OCI-LY3 (cell line): ENCODE measurements at regions not wholly inside any gene's neighbourhood (a gene's known extent, or its start where the extent isn't known, plus 50 kb on each side); places are given as distances from the start of the nearest gene placed in this dataset.
A peak's percentile ranks its signal among the peaks of the same experiment; 100 is the strongest.

Source experiments
- H2AFZ ChIP-seq: fragments of 200-600, 300-600 bp; shearing (Covaris generic); 2 replicates; pipeline ENCODE4 v1.6.0; 2014; ENCODE audit warnings: antibody characterized with exemption, low read depth, low read length
- H3K27ac ChIP-seq: fragments of 200-600, 300-600 bp; sonication (generic); 2 replicates; pipeline ENCODE4 v1.5.1; 2014; ENCODE audit warnings: mild to moderate bottlenecking, low read length, moderate library complexity, mixed read lengths
- H3K27me3 ChIP-seq: fragments of 200-600, 300-600 bp; sonication (generic); 2 replicates; pipeline ENCODE4 v1.6.1; 2014; ENCODE audit warnings: low read depth, low read length, mixed read lengths
- H3K36me3 ChIP-seq: fragments of 200-600, 300-600 bp; sonication (generic); replicated peaks from 2 replicates; pipeline ENCODE3; 2014; ENCODE audit warnings: low read depth, low read length, mixed read lengths
- H3K4me1 ChIP-seq: fragments of 300-600, 200-600 bp; sonication (generic); 2 replicates; pipeline ENCODE4 v1.6.1; 2014; ENCODE audit warnings: low read length, mixed read lengths
- H3K4me2 ChIP-seq: fragments of 200-600, 300-600 bp; sonication (generic); 2 replicates; pipeline ENCODE4 v1.6.1; 2014; ENCODE audit warnings: low read length, mixed read lengths
- H3K4me3 ChIP-seq: fragments of 300-600, 200-600 bp; sonication (generic); 2 replicates; pipeline ENCODE4 v1.5.1; 2014; ENCODE audit warnings: antibody characterized with exemption, mild to moderate bottlenecking, low read length, moderate library complexity
- H3K79me2 ChIP-seq: fragments of 300-600, 200-600 bp; shearing (Covaris generic); 2 replicates; pipeline ENCODE4 v1.6.1; 2014; ENCODE audit warnings: mild to moderate bottlenecking, low read length, mixed read lengths
- H3K9ac ChIP-seq: fragments of 300-600, 200-600 bp; shearing (Covaris generic); 2 replicates; pipeline ENCODE4 v1.6.0; 2014; ENCODE audit warnings: mild to moderate bottlenecking, low read length, moderate library complexity
- H3K9me3 ChIP-seq: fragments of 200-600, 300-600 bp; shearing (Covaris generic); 2 replicates; pipeline ENCODE4 v1.6.1; 2014; ENCODE audit warnings: low read length, mixed read lengths; ENCODE audit not compliant: insufficient read depth
- H4K20me1 ChIP-seq: fragments of 200-600, 300-600 bp; sonication (generic); 2 replicates; pipeline ENCODE4 v1.6.1; 2016; ENCODE audit warnings: low read length, mixed read lengths; ENCODE audit not compliant: insufficient read depth
- EZH2phosphoT487 ChIP-seq: fragments of 200-600 bp; shearing (Covaris generic); IDR thresholded peaks from 2 replicates; pipeline ENCODE4 v1.6.1; 2018; ENCODE audit warnings: antibody characterized with exemption, mixed run types, low read depth
- TF ChIP-seq, protein P1 (sequence below): fragments of 200-600, 300-600 bp; sonication (generic); IDR thresholded peaks from 2 replicates; pipeline ENCODE4 v1.5.1; 2014; ENCODE audit warnings: antibody characterized with exemption, low read length, low read depth

DNA sequence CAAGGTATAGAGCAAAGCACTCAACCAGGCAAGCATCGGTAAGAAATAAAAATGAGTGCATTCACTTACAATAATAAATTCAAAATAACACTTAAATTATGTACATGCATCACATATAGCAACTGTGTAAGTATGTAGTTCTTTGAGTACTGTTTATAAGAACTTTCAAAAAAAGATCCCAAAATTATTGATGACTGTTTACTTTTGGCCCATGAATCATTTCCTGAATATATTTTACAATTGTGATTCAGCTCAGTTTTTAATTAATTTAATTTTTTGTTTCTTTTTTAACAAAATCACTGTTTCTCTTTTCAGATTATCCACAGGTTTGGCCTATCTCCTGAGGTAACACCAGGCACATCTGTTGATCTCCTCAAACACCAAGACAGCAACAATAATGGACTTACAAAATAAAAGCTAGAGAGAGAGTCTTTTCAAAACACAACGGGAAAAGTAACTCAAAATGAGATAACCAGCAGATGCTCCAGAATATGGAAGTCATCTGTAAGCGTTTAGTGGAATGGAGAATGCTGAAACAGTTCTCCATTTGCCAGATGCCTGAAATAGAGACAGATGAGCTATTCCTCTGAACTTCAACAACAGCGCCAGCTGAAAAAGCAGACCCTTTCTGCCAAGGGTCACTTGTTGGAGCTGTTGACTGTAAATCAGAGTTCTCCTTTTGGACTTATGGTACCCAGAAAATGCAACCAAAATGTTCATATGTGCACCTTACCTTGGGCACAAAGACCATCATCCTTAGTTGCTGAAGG is 348.6 kb upstream of the RGMB start:
- no peak overlapping the region for H2AFZ ChIP-seq
- peaks cover 9% of the 10 kb centered on the region; the same call in 1 of the 2 replicates for H3K27me3 ChIP-seq
- TF ChIP-seq, protein P1, sequence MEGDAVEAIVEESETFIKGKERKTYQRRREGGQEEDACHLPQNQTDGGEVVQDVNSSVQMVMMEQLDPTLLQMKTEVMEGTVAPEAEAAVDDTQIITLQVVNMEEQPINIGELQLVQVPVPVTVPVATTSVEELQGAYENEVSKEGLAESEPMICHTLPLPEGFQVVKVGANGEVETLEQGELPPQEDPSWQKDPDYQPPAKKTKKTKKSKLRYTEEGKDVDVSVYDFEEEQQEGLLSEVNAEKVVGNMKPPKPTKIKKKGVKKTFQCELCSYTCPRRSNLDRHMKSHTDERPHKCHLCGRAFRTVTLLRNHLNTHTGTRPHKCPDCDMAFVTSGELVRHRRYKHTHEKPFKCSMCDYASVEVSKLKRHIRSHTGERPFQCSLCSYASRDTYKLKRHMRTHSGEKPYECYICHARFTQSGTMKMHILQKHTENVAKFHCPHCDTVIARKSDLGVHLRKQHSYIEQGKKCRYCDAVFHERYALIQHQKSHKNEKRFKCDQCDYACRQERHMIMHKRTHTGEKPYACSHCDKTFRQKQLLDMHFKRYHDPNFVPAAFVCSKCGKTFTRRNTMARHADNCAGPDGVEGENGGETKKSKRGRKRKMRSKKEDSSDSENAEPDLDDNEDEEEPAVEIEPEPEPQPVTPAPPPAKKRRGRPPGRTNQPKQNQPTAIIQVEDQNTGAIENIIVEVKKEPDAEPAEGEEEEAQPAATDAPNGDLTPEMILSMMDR, result no peak
- TF ChIP-seq EZH2phosphoT487, result no peak
- H3K27ac ChIP-seq, result no peak overlapping the region
- H3K9me3 ChIP-seq, result no peaks in the 10 kb centered on the region
- H3K4me1 ChIP-seq, result peaks cover 6% of the 10 kb centered on the region
- H3K79me2 ChIP-seq, result no peaks in the 10 kb centered on the region
- no peaks in the 10 kb centered on the region for H3K36me3 ChIP-seq
- H3K4me2 ChIP-seq, result no peak overlapping the region
- H3K9ac ChIP-seq, result no peak overlapping the region
- H4K20me1 ChIP-seq, result no peaks in the 10 kb centered on the region
- no peak overlapping the region for H3K4me3 ChIP-seq

- Histone ChIP-seq H3K27ac (no peak overlapping the region), H3K4me2 (no peak overlapping the region), H3K4me3 (no peak overlapping the region), H4K20me1 (no peaks in the 10 kb centered on the region), H3K9ac (no peak overlapping the region), H3K4me1 (peaks cover 6% of the 10 kb centered on the region), H3K79me2 (no peaks in the 10 kb centered on the region), H3K36me3 (no peaks in the 10 kb centered on the region), H3K9me3 (no peaks in the 10 kb centered on the region), H3K27me3 (peaks cover 9% of the 10 kb centered on the region; the same call in 1 of the 2 replicates), H2AFZ (no peak overlapping the region)
- TF ChIP-seq, protein P1, result no peak
These were observed 347.8 kb upstream of the RGMB start for GRCh38 chr5:98425640-98426039.

GRCh38 chr5:98428806-98429205 is 344.7 kb upstream of the RGMB start:
- H3K4me2 ChIP-seq, result peak overlapping the region; percentile 40
- peaks cover 9% of the 10 kb centered on the region; the same call in 1 of the 2 replicates for H3K27me3 ChIP-seq
- H3K36me3 ChIP-seq, result no peaks in the 10 kb centered on the region
- H2AFZ ChIP-seq, result no peak overlapping the region
- no peaks in the 10 kb centered on the region for H4K20me1 ChIP-seq
- no peak overlapping the region for H3K4me3 ChIP-seq
- no peak for TF ChIP-seq EZH2phosphoT487
- TF ChIP-seq, protein P1, result no peak
- no peak overlapping the region for H3K9ac ChIP-seq
- H3K27ac ChIP-seq, result no peak overlapping the region
- H3K79me2 ChIP-seq, result no peaks in the 10 kb centered on the region
- H3K9me3 ChIP-seq, result no peaks in the 10 kb centered on the region
- H3K4me1 ChIP-seq, result peaks cover 6% of the 10 kb centered on the region

- Histone ChIP-seq H3K4me2 (no peak overlapping the region), H3K9me3 (no peaks in the 10 kb centered on the region), H3K36me3 (no peaks in the 10 kb centered on the region), H2AFZ (no peak overlapping the region), H3K9ac (no peak overlapping the region), H3K4me1 (peaks cover 6% of the 10 kb centered on the region), H3K27me3 (peaks cover 8% of the 10 kb centered on the region; the same call in 1 of the 2 replicates), H3K79me2 (no peaks in the 10 kb centered on the region), H3K27ac (no peak overlapping the region), H4K20me1 (no peaks in the 10 kb centered on the region), H3K4me3 (no peak overlapping the region)
- no peak for TF ChIP-seq EZH2phosphoT487
- TF ChIP-seq, protein P1, result no peak
These were observed 341.1 kb upstream of the RGMB start for GRCh38 chr5:98432378-98432777.
